ENCODE measurements at regions not wholly inside any gene's neighbourhood (a gene's known extent, or its start where the extent isn't known, plus 50 kb on each side); places are given as distances from the start of the nearest gene placed in this dataset.

- TF ChIP-seq EGR1 (IDR thresholded peaks at IDR 0.05; ENCODE audit: low read depth) = no peak
- TF ChIP-seq CTCF (IDR thresholded peaks at IDR 0.05 in 2 of 3, conservative IDR thresholded peaks at IDR 0.05 in 1 of 3; ENCODE audit: borderline replicate concordance in 1 of 3, insufficient read depth in 1 of 3, low read depth in 2 of 3, low read length in 2 of 3) = no peak
- no peak for TF ChIP-seq EZH2 (IDR thresholded peaks at IDR 0.05)
- no peak for TF ChIP-seq SP1 (IDR thresholded peaks at IDR 0.05; ENCODE audit: low read depth)
- no peak for TF ChIP-seq EZH2phosphoT487 (IDR thresholded peaks at IDR 0.05; ENCODE audit: borderline replicate concordance)
- TF ChIP-seq POLR2AphosphoS5 (IDR thresholded peaks at IDR 0.05; ENCODE audit: low read depth, low read length) = no peak
- no peak for TF ChIP-seq SIN3A (IDR thresholded peaks at IDR 0.05; ENCODE audit: low read depth)
- TF ChIP-seq CEBPB (IDR thresholded peaks at IDR 0.05; ENCODE audit: low read depth) = no peak
- no peak for TF ChIP-seq MAX (IDR thresholded peaks at IDR 0.05)
- no peak for TF ChIP-seq JUND (IDR thresholded peaks at IDR 0.05)
Observed at GRCh38 chr7:114822131-114822530, 99.8 kb upstream of the MDFIC start.

Measured in HCT116 (cell line).